ENCODE measurements at regions not wholly inside any gene's neighbourhood (a gene's known extent, or its start where the extent isn't known, plus 50 kb on each side); places are given as distances from the start of the nearest gene placed in this dataset.

DNA sequence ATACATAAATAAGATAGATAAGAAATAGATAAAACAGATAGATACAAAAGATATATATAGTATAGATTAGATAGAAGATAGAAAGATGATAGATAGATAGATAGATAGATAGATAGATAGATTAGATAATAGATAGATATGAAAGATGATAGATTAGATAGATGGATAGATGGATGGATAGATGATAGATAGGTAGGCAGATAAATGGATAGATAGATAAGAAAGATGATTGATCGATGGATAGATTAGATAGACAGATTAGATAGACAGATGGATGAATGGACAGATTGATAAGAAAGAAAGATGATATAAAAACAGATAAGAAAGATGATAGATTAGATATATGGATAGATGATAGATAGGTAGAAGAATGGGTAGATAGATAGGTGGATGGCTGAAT, 90.3 kb downstream of the SMIM20 start:
- H3K79me1 ChIP-seq (ENCODE audit: low read depth, low read length) = no peaks in the 10 kb centered on the region
- no peaks in the 10 kb centered on the region for H3K9me3 ChIP-seq (replicated peaks in 1 of 2; ENCODE audit: control insufficient read depth in 2 of 2, insufficient read depth in 1 of 2, low read depth in 1 of 2, low read length in 2 of 2)
- WGBS, 2 donors (ENCODE audit: extremely low coverage in 2 of 2, insufficient read length in 2 of 2, insufficient replicate concordance in 1 of 2) = 100% methylated on average over 1 of the region's 1 CpG
- H2AFZ ChIP-seq (ENCODE audit: low read length) = no peak overlapping the region
- no peak overlapping the region for H2BK5ac ChIP-seq (ENCODE audit: low read length)
- H3K14ac ChIP-seq (ENCODE audit: low read length) = no peak overlapping the region
- no peak overlapping the region for H4K91ac ChIP-seq (ENCODE audit: low read depth, low read length, poor library complexity)
- no peak overlapping the region for H3K18ac ChIP-seq (ENCODE audit: low read length)
- H3K4me3 ChIP-seq (ENCODE audit: low read length in 2 of 2) = no peak overlapping the region
- no peak overlapping the region for H3K23ac ChIP-seq (ENCODE audit: low read depth, low read length, poor library complexity)
- H3K9ac ChIP-seq (ENCODE audit: low read depth, low read length, poor library complexity) = no peak overlapping the region
- H3K4ac ChIP-seq (ENCODE audit: low read length) = no peak overlapping the region
- H4K8ac ChIP-seq (ENCODE audit: low read depth, low read length) = no peak overlapping the region
- no peak overlapping the region for H2BK15ac ChIP-seq (ENCODE audit: low read length)
- no peak overlapping the region for H3K27ac ChIP-seq (replicated peaks; ENCODE audit: low read length)
- H2BK120ac ChIP-seq (ENCODE audit: low read depth, low read length) = no peak overlapping the region
- no peak overlapping the region for H2AK5ac ChIP-seq (ENCODE audit: low read depth, low read length)
- DNase-seq (ENCODE audit: low spot score) = no peak
- H3K4me2 ChIP-seq (ENCODE audit: insufficient read depth, low read length, poor library complexity, severe bottlenecking) = no peak overlapping the region
- H3K36me3 ChIP-seq (replicated peaks in 1 of 2; ENCODE audit: control insufficient read depth in 2 of 2, insufficient read depth in 2 of 2, low read length in 2 of 2) = no peaks in the 10 kb centered on the region
- peaks cover 0 to 1% of the 10 kb centered on the region in 2 donors for H3K4me1 ChIP-seq (ENCODE audit: control insufficient read depth in 2 of 2, insufficient read depth in 1 of 2, low read depth in 1 of 2, low read length in 2 of 2)
- no peaks in the 10 kb centered on the region for H3K27me3 ChIP-seq (ENCODE audit: control insufficient read depth in 3 of 3, insufficient read depth in 3 of 3, low read depth in 1 of 3, low read length in 3 of 3)
- no peak overlapping the region for H2BK12ac ChIP-seq (ENCODE audit: low read length)

- no peaks in the 10 kb centered on the region for H3K9me3 ChIP-seq (replicated peaks in 1 of 2; ENCODE audit: control insufficient read depth in 2 of 2, insufficient read depth in 1 of 2, low read depth in 1 of 2, low read length in 2 of 2)
- H3K79me1 ChIP-seq (ENCODE audit: low read depth, low read length) = no peaks in the 10 kb centered on the region
- H3K18ac ChIP-seq (ENCODE audit: low read length) = no peak overlapping the region
- H3K4ac ChIP-seq (ENCODE audit: low read length) = no peak overlapping the region
- no peak overlapping the region for H4K91ac ChIP-seq (ENCODE audit: low read depth, low read length, poor library complexity)
- no peak overlapping the region for H2BK120ac ChIP-seq (ENCODE audit: low read depth, low read length)
- peaks cover 0 to under 1% of the 10 kb centered on the region in 2 donors for H3K4me1 ChIP-seq (ENCODE audit: control insufficient read depth in 2 of 2, insufficient read depth in 1 of 2, low read depth in 1 of 2, low read length in 2 of 2)
- H3K27me3 ChIP-seq (ENCODE audit: control insufficient read depth in 3 of 3, insufficient read depth in 3 of 3, low read depth in 1 of 3, low read length in 3 of 3) = no peaks in the 10 kb centered on the region
- H3K36me3 ChIP-seq (replicated peaks in 1 of 2; ENCODE audit: control insufficient read depth in 2 of 2, insufficient read depth in 2 of 2, low read length in 2 of 2) = no peaks in the 10 kb centered on the region
- H3K4me2 ChIP-seq (ENCODE audit: insufficient read depth, low read length, poor library complexity, severe bottlenecking) = no peak overlapping the region
- H4K8ac ChIP-seq (ENCODE audit: low read depth, low read length) = no peak overlapping the region
- no peak overlapping the region for H2BK12ac ChIP-seq (ENCODE audit: low read length)
- H3K23ac ChIP-seq (ENCODE audit: low read depth, low read length, poor library complexity) = no peak overlapping the region
- DNase-seq (ENCODE audit: low spot score) = no peak
- no CpG with 5 or more reads among the region's 4 CpGs for WGBS, 2 donors (ENCODE audit: extremely low coverage in 2 of 2, insufficient read length in 2 of 2, insufficient replicate concordance in 1 of 2)
- no peak overlapping the region for H2AK5ac ChIP-seq (ENCODE audit: low read depth, low read length)
- no peak overlapping the region for H2BK15ac ChIP-seq (ENCODE audit: low read length)
- no peak overlapping the region for H3K27ac ChIP-seq (replicated peaks; ENCODE audit: low read length)
- H3K9ac ChIP-seq (ENCODE audit: low read depth, low read length, poor library complexity) = no peak overlapping the region
- no peak overlapping the region for H3K14ac ChIP-seq (ENCODE audit: low read length)
- H3K4me3 ChIP-seq (ENCODE audit: low read length in 2 of 2) = no peak overlapping the region
- H2AFZ ChIP-seq (ENCODE audit: low read length) = no peak overlapping the region
- no peak overlapping the region for H2BK5ac ChIP-seq (ENCODE audit: low read length)
Observed at GRCh38 chr4:26005764-26006163, 91.7 kb downstream of the SMIM20 start.

- H3K27me3 ChIP-seq (ENCODE audit: control insufficient read depth in 3 of 3, insufficient read depth in 3 of 3, low read depth in 1 of 3, low read length in 3 of 3) = no peaks in the 10 kb centered on the region
- WGBS, 2 donors (ENCODE audit: extremely low coverage in 2 of 2, insufficient read length in 2 of 2, insufficient replicate concordance in 1 of 2) = no CpG with 5 or more reads among the region's 1 CpG
Observed at GRCh38 chr4:26008737-26009136, 94.7 kb downstream of the SMIM20 start.

GRCh38 chr4:26009502-26009901, 95.5 kb downstream of the SMIM20 start:
- Histone ChIP-seq H3K9ac (ENCODE audit: low read depth, low read length, poor library complexity) (no peak overlapping the region), H4K91ac (ENCODE audit: low read depth, low read length, poor library complexity) (no peak overlapping the region), H3K27me3 (ENCODE audit: control insufficient read depth in 3 of 3, insufficient read depth in 3 of 3, low read depth in 1 of 3, low read length in 3 of 3) (no peaks in the 10 kb centered on the region), H3K79me1 (ENCODE audit: low read depth, low read length) (no peaks in the 10 kb centered on the region), H3K4me3 (ENCODE audit: low read length in 2 of 2) (no peak overlapping the region), H2BK15ac (ENCODE audit: low read length) (no peak overlapping the region), H2BK12ac (ENCODE audit: low read length) (no peak overlapping the region), H2AFZ (ENCODE audit: low read length) (no peak overlapping the region), H3K9me3 (replicated peaks in 1 of 2; ENCODE audit: control insufficient read depth in 2 of 2, insufficient read depth in 1 of 2, low read depth in 1 of 2, low read length in 2 of 2) (no peaks in the 10 kb centered on the region), H2BK5ac (ENCODE audit: low read length) (no peak overlapping the region), H3K27ac (replicated peaks; ENCODE audit: low read length) (no peak overlapping the region), H3K4me2 (ENCODE audit: insufficient read depth, low read length, poor library complexity, severe bottlenecking) (no peak overlapping the region), H3K18ac (ENCODE audit: low read length) (no peak overlapping the region), H3K36me3 (replicated peaks in 1 of 2; ENCODE audit: control insufficient read depth in 2 of 2, insufficient read depth in 2 of 2, low read length in 2 of 2) (no peaks in the 10 kb centered on the region), H2AK5ac (ENCODE audit: low read depth, low read length) (no peak overlapping the region), H2BK120ac (ENCODE audit: low read depth, low read length) (no peak overlapping the region), H3K4ac (ENCODE audit: low read length) (no peak overlapping the region), H4K8ac (ENCODE audit: low read depth, low read length) (no peak overlapping the region), H3K14ac (ENCODE audit: low read length) (no peak overlapping the region), H3K4me1 (ENCODE audit: control insufficient read depth in 2 of 2, insufficient read depth in 1 of 2, low read depth in 1 of 2, low read length in 2 of 2) (no peaks in the 10 kb centered on the region), H3K23ac (ENCODE audit: low read depth, low read length, poor library complexity) (no peak overlapping the region)
- DNase-seq (ENCODE audit: low spot score) = no peak
- no CpG with 5 or more reads among the region's 3 CpGs for WGBS, 2 donors (ENCODE audit: extremely low coverage in 2 of 2, insufficient read length in 2 of 2, insufficient replicate concordance in 1 of 2)

More at GRCh38 chr4:26008737-26009136, 94.7 kb downstream of the SMIM20 start:
- no peaks in the 10 kb centered on the region for H3K9me3 ChIP-seq (replicated peaks in 1 of 2; ENCODE audit: control insufficient read depth in 2 of 2, insufficient read depth in 1 of 2, low read depth in 1 of 2, low read length in 2 of 2)
- no peak overlapping the region for H2BK15ac ChIP-seq (ENCODE audit: low read length)
- H2AFZ ChIP-seq (ENCODE audit: low read length) = no peak overlapping the region
- H2BK5ac ChIP-seq (ENCODE audit: low read length) = no peak overlapping the region
- no peak overlapping the region for H3K27ac ChIP-seq (replicated peaks; ENCODE audit: low read length)
- no peak overlapping the region for H4K8ac ChIP-seq (ENCODE audit: low read depth, low read length)
- no peak overlapping the region for H2AK5ac ChIP-seq (ENCODE audit: low read depth, low read length)
- H3K18ac ChIP-seq (ENCODE audit: low read length) = no peak overlapping the region
- H3K4me1 ChIP-seq (ENCODE audit: control insufficient read depth in 2 of 2, insufficient read depth in 1 of 2, low read depth in 1 of 2, low read length in 2 of 2) = no peaks in the 10 kb centered on the region
- H2BK12ac ChIP-seq (ENCODE audit: low read length) = no peak overlapping the region
- no peaks in the 10 kb centered on the region for H3K79me1 ChIP-seq (ENCODE audit: low read depth, low read length)
- no peak overlapping the region for H3K9ac ChIP-seq (ENCODE audit: low read depth, low read length, poor library complexity)
- H3K4me3 ChIP-seq (ENCODE audit: low read length in 2 of 2) = no peak overlapping the region
- no peak overlapping the region for H3K23ac ChIP-seq (ENCODE audit: low read depth, low read length, poor library complexity)
- no peak for DNase-seq (ENCODE audit: low spot score)
- H3K36me3 ChIP-seq (replicated peaks in 1 of 2; ENCODE audit: control insufficient read depth in 2 of 2, insufficient read depth in 2 of 2, low read length in 2 of 2) = no peaks in the 10 kb centered on the region
- no peak overlapping the region for H4K91ac ChIP-seq (ENCODE audit: low read depth, low read length, poor library complexity)
- H3K4me2 ChIP-seq (ENCODE audit: insufficient read depth, low read length, poor library complexity, severe bottlenecking) = no peak overlapping the region
- H2BK120ac ChIP-seq (ENCODE audit: low read depth, low read length) = no peak overlapping the region
- no peak overlapping the region for H3K14ac ChIP-seq (ENCODE audit: low read length)
- no peak overlapping the region for H3K4ac ChIP-seq (ENCODE audit: low read length)

All from neuronal stem cell (in vitro differentiated cells).